Neural cell (in vitro differentiated cells): ENCODE measurements at regions not wholly inside any gene's neighbourhood (a gene's known extent, or its start where the extent isn't known, plus 50 kb on each side); places are given as distances from the start of the nearest gene placed in this dataset.

ENCODE experiments used
- H2AFZ ChIP-seq: fragments of 200-600, 300-800 bp; sonication (generic), shearing (Covaris generic); 2 replicates; pipeline ENCODE4 v1.6.0; 2014; ENCODE audit warnings: low read depth, mild to moderate bottlenecking, antibody characterized with exemption, low read length, moderate library complexity
- H3F3A ChIP-seq: fragments of 200-600 bp; shearing (Covaris generic); 2 replicates; pipeline ENCODE4 v1.6.1; 2016; ENCODE audit warnings: mild to moderate bottlenecking, moderate library complexity, mixed read lengths, antibody characterized with exemption, low read length; ENCODE audit not compliant: insufficient read depth, poor library complexity, severe bottlenecking
- H3K27ac ChIP-seq: fragments of 200-600, 300-800 bp; sonication (generic), shearing (Covaris generic); 2 replicates; pipeline ENCODE4 v1.5.1; 2014; ENCODE audit warnings: mild to moderate bottlenecking, low read length, moderate library complexity
- H3K27me3 ChIP-seq: fragments of 300-800, 200-600 bp; sonication (generic), shearing (Covaris generic); 2 replicates; pipeline ENCODE4 v1.6.0; 2014; ENCODE audit warnings: mild to moderate bottlenecking, low read depth, low read length, moderate library complexity; ENCODE audit not compliant: insufficient read depth
- H3K36me3 ChIP-seq: fragments of 300-800, 200-600 bp; sonication (generic), shearing (Covaris generic); 2 replicates; pipeline ENCODE4 v1.5.1; 2014; ENCODE audit warnings: mild to moderate bottlenecking, antibody characterized with exemption, low read length, moderate library complexity; ENCODE audit not compliant: insufficient read depth
- H3K4me2 ChIP-seq: fragments of 300-800, 200-600 bp; sonication (generic), shearing (Covaris generic); 2 replicates; pipeline ENCODE4 v1.6.0; 2014; ENCODE audit warnings: mild to moderate bottlenecking, low read length
- H3K4me3 ChIP-seq: fragments of 300-800, 200-600 bp; sonication (generic), shearing (Covaris generic); 2 replicates; pipeline ENCODE4 v1.5.1; 2014; ENCODE audit warnings: mild to moderate bottlenecking, low read length, moderate library complexity
- H3K79me2 ChIP-seq: fragments of 200-600 bp; shearing (Covaris generic); replicated peaks from 2 replicates; pipeline ENCODE4 v1.6.0; 2014; ENCODE audit warnings: mild to moderate bottlenecking, low read length, moderate library complexity; ENCODE audit not compliant: insufficient read depth
- H3K9ac ChIP-seq: fragments of 300-800, 200-600 bp; sonication (generic), shearing (Covaris generic); 2 replicates; pipeline ENCODE4 v1.6.1; 2016; ENCODE audit warnings: mild to moderate bottlenecking, low read length, mixed read lengths
- H3K9me2 ChIP-seq: fragments of 200-600 bp; shearing (Covaris generic); 2 replicates; pipeline ENCODE4 v1.6.1; 2016; ENCODE audit warnings: mild to moderate bottlenecking, low read length, mixed read lengths; ENCODE audit not compliant: insufficient read depth
- H3K9me3 ChIP-seq: fragments of 200-600, 300-800 bp; sonication (generic), shearing (Covaris generic); 2 replicates; pipeline ENCODE4 v1.6.1; 2016; ENCODE audit warnings: mild to moderate bottlenecking, mixed run types, low read length, moderate library complexity, mixed read lengths
- H4K20me1 ChIP-seq: fragments of 200-600 bp; shearing (Covaris generic); 2 replicates; pipeline ENCODE4 v1.6.1; 2016; ENCODE audit warnings: mild to moderate bottlenecking, mixed run types; ENCODE audit not compliant: insufficient read depth
- EP300 ChIP-seq: fragments of 450-650 bp; conservative IDR thresholded peaks from 2 replicates; pipeline ENCODE4 v1.6.1; 2014; ENCODE audit warnings: antibody characterized with exemption, mild to moderate bottlenecking, moderate library complexity; ENCODE audit not compliant: poor library complexity, severe bottlenecking
- EZH2 ChIP-seq: fragments of 200-600, 300-800 bp; shearing (Covaris generic), sonication (generic); IDR thresholded peaks from 2 replicates; pipeline ENCODE4 v1.6.1; 2014; ENCODE audit warnings: antibody characterized with exemption, low read length, borderline replicate concordance, mild to moderate bottlenecking; ENCODE audit not compliant: insufficient read depth, poor library complexity, severe bottlenecking
- MXI1 ChIP-seq: fragments of 450-650 bp; conservative IDR thresholded peaks from 2 replicates; pipeline ENCODE4 v1.6.1; 2014; ENCODE audit warnings: antibody characterized with exemption, mild to moderate bottlenecking; ENCODE audit not compliant: poor library complexity, severe bottlenecking
- POLR2AphosphoS5 ChIP-seq: IDR thresholded peaks from 2 replicates; pipeline ENCODE4 v1.6.1; 2012
- RAD21 ChIP-seq: fragments of 450-650 bp; conservative IDR thresholded peaks from 2 replicates; pipeline ENCODE4 v1.6.1; 2014; ENCODE audit warnings: antibody characterized with exemption, mild to moderate bottlenecking, moderate library complexity
- SMC3 ChIP-seq: fragments of 450-650 bp; conservative IDR thresholded peaks from 2 replicates; pipeline ENCODE4 v1.6.1; 2014; ENCODE audit warnings: antibody characterized with exemption, mild to moderate bottlenecking, moderate library complexity; ENCODE audit not compliant: poor library complexity
- TAF1 ChIP-seq: IDR thresholded peaks from 2 replicates; pipeline ENCODE4 v1.6.1; 2012; ENCODE audit warnings: low read depth
- TF ChIP-seq, protein P1 (sequence below): IDR thresholded peaks from 2 replicates; pipeline ENCODE4 v1.6.1; 2012; ENCODE audit warnings: borderline replicate concordance
- TF ChIP-seq, protein P2 (sequence below): fragments of 450-650 bp; IDR thresholded peaks from 2 replicates; pipeline ENCODE4 v1.5.1; 2014; ENCODE audit warnings: antibody characterized with exemption, mild to moderate bottlenecking, moderate library complexity; ENCODE audit not compliant: poor library complexity, severe bottlenecking

DNA sequence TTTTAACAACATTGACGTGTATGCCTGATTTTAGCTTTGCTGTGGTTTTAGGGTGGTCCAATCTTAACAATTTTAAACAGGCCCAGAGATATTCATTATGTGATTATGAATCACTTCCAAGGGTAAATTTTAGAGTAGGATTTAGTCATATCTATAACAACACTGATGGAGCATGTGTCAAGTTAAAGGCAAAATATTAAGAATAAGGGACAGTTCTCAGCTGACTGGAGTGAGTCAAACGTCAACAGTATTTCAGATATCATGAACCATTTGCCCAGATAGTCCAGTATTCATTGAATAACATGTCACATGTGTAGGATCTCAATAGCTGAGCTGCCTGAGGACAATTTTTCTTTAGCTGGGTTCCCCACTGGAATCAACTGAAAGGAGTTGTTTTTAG lies 61.3 kb upstream of the VCX2 start:
- H3K4me2 ChIP-seq = no peak overlapping the region
- H3K79me2 ChIP-seq = no peaks in the 10 kb centered on the region
- no peak overlapping the region for H3K4me3 ChIP-seq
- H3K27ac ChIP-seq = no peak overlapping the region
- no peaks in the 10 kb centered on the region for H3F3A ChIP-seq
- TF ChIP-seq, protein P1, sequence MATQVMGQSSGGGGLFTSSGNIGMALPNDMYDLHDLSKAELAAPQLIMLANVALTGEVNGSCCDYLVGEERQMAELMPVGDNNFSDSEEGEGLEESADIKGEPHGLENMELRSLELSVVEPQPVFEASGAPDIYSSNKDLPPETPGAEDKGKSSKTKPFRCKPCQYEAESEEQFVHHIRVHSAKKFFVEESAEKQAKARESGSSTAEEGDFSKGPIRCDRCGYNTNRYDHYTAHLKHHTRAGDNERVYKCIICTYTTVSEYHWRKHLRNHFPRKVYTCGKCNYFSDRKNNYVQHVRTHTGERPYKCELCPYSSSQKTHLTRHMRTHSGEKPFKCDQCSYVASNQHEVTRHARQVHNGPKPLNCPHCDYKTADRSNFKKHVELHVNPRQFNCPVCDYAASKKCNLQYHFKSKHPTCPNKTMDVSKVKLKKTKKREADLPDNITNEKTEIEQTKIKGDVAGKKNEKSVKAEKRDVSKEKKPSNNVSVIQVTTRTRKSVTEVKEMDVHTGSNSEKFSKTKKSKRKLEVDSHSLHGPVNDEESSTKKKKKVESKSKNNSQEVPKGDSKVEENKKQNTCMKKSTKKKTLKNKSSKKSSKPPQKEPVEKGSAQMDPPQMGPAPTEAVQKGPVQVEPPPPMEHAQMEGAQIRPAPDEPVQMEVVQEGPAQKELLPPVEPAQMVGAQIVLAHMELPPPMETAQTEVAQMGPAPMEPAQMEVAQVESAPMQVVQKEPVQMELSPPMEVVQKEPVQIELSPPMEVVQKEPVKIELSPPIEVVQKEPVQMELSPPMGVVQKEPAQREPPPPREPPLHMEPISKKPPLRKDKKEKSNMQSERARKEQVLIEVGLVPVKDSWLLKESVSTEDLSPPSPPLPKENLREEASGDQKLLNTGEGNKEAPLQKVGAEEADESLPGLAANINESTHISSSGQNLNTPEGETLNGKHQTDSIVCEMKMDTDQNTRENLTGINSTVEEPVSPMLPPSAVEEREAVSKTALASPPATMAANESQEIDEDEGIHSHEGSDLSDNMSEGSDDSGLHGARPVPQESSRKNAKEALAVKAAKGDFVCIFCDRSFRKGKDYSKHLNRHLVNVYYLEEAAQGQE = no peak
- TF ChIP-seq SMC3 (no peak), TAF1 (no peak), EP300 (no peak), EZH2 (no peak), POLR2AphosphoS5 (no peak), MXI1 (no peak), RAD21 (no peak)
- TF ChIP-seq, protein P2, sequence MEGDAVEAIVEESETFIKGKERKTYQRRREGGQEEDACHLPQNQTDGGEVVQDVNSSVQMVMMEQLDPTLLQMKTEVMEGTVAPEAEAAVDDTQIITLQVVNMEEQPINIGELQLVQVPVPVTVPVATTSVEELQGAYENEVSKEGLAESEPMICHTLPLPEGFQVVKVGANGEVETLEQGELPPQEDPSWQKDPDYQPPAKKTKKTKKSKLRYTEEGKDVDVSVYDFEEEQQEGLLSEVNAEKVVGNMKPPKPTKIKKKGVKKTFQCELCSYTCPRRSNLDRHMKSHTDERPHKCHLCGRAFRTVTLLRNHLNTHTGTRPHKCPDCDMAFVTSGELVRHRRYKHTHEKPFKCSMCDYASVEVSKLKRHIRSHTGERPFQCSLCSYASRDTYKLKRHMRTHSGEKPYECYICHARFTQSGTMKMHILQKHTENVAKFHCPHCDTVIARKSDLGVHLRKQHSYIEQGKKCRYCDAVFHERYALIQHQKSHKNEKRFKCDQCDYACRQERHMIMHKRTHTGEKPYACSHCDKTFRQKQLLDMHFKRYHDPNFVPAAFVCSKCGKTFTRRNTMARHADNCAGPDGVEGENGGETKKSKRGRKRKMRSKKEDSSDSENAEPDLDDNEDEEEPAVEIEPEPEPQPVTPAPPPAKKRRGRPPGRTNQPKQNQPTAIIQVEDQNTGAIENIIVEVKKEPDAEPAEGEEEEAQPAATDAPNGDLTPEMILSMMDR = no peak
- H2AFZ ChIP-seq = no peak overlapping the region
- no peaks in the 10 kb centered on the region for H4K20me1 ChIP-seq
- H3K9me3 ChIP-seq = no peaks in the 10 kb centered on the region
- H3K36me3 ChIP-seq = no peaks in the 10 kb centered on the region
- no peaks in the 10 kb centered on the region for H3K9me2 ChIP-seq
- no peak overlapping the region for H3K9ac ChIP-seq
- H3K27me3 ChIP-seq = no peaks in the 10 kb centered on the region

DNA sequence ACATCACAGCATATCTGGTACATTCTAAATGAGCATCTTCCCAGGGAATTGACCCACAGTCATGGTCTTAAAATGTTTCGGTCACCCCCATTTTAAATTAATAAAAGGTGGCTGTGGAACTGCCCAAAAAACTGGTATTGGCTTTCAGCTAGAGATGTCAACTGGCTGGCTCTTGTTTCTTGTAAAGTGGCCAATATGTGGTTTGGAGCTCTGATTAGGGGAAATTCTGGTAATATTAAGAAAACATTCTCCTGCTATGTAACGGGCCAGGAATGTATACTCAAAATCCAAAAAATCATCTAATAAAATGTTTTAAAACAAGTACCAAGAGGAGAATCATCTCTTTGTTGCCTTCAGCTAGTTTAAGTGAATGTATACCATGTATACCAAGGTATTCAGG lies 62.0 kb upstream of the VCX2 start:
- Histone ChIP-seq H3K4me3 (no peak overlapping the region), H3K27ac (no peak overlapping the region), H3K4me2 (no peak overlapping the region), H3K79me2 (no peaks in the 10 kb centered on the region), H3K9me3 (no peaks in the 10 kb centered on the region), H3K9me2 (no peaks in the 10 kb centered on the region), H4K20me1 (no peaks in the 10 kb centered on the region), H2AFZ (no peak overlapping the region), H3K9ac (no peak overlapping the region), H3K27me3 (no peaks in the 10 kb centered on the region), H3F3A (no peaks in the 10 kb centered on the region), H3K36me3 (no peaks in the 10 kb centered on the region)
- TF ChIP-seq EP300 = no peak
- TF ChIP-seq, protein P2 = no peak
- TF ChIP-seq RAD21 = no peak
- no peak for TF ChIP-seq MXI1
